ENCODE measurements at regions not wholly inside any gene's neighbourhood (a gene's known extent, or its start where the extent isn't known, plus 50 kb on each side); places are given as distances from the start of the nearest gene placed in this dataset.

GRCh38 chr7:97635622-97636021 is 96.3 kb upstream of the TAC1 start:
- TF ChIP-seq EP300 (IDR thresholded peaks at IDR 0.05; ENCODE audit: low read depth) (no peak), CTCF (IDR thresholded peaks at IDR 0.05) (no peak), POLR2AphosphoS5 (IDR thresholded peaks at IDR 0.05) (no peak)

Measured in transverse colon (tissue), 4 donors.